ENCODE measurements at regions not wholly inside any gene's neighbourhood (a gene's known extent, or its start where the extent isn't known, plus 50 kb on each side); places are given as distances from the start of the nearest gene placed in this dataset.

GRCh38 chr2:219701847-219702634, 74.6 kb downstream of the SLC4A3 start:
- TF ChIP-seq CTCF (IDR thresholded peaks at IDR 0.05) = no peak
- TF ChIP-seq EP300 (IDR thresholded peaks at IDR 0.05) = no peak
- TF ChIP-seq POLR2A (IDR thresholded peaks at IDR 0.05) = no peak
